ENCODE measurements at regions not wholly inside any gene's neighbourhood (a gene's known extent, or its start where the extent isn't known, plus 50 kb on each side); places are given as distances from the start of the nearest gene placed in this dataset.

GRCh38 chr16:52773026-52773425 lies 226.1 kb upstream of the TOX3 start:
- no peak for TF ChIP-seq CTCF (IDR thresholded peaks at IDR 0.05; ENCODE audit: low read depth, low read length)
- in situ Hi-C loops (cut with HindIII; ENCODE audit: low sequenced_read_pairs): no loop called here
- no peak for DNase-seq (ENCODE audit: low read depth, low spot score)

DNA sequence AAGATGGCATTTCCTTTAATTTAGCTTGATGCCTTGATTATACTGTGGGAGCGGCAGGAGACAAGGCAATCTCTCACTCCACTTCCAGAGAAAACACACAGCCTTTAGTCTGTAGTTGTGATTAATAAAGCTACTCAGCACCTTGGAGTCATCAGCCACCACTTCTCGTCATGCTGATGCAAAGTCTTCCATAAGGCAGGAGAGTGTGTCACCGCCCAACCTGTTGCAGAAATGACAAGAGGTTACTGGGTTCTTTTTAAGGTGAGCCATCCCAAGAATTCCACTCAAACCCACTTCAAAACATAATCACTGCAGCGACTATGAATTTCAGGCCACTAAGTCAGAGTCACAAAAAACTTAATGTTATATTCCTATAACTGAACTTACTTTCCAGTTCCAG lies 223.9 kb upstream of the TOX3 start:
- no peak for DNase-seq (ENCODE audit: low read depth, low spot score)
- in situ Hi-C loops (cut with HindIII; ENCODE audit: low sequenced_read_pairs): no loop called here
- H3K4me3 ChIP-seq (ENCODE audit: low read depth, low read length): no peak overlapping the region
- no peak for TF ChIP-seq CTCF (IDR thresholded peaks at IDR 0.05; ENCODE audit: low read depth, low read length)

More at GRCh38 chr16:52773026-52773425, 226.1 kb upstream of the TOX3 start:
- no peak overlapping the region for H3K4me3 ChIP-seq (ENCODE audit: low read depth, low read length)

- in situ Hi-C loops (cut with HindIII; ENCODE audit: low sequenced_read_pairs): no loop called here
- no peak for DNase-seq (ENCODE audit: low read depth, low spot score)
These were observed 211.5 kb upstream of the TOX3 start for GRCh38 chr16:52758473-52758855.

DNA sequence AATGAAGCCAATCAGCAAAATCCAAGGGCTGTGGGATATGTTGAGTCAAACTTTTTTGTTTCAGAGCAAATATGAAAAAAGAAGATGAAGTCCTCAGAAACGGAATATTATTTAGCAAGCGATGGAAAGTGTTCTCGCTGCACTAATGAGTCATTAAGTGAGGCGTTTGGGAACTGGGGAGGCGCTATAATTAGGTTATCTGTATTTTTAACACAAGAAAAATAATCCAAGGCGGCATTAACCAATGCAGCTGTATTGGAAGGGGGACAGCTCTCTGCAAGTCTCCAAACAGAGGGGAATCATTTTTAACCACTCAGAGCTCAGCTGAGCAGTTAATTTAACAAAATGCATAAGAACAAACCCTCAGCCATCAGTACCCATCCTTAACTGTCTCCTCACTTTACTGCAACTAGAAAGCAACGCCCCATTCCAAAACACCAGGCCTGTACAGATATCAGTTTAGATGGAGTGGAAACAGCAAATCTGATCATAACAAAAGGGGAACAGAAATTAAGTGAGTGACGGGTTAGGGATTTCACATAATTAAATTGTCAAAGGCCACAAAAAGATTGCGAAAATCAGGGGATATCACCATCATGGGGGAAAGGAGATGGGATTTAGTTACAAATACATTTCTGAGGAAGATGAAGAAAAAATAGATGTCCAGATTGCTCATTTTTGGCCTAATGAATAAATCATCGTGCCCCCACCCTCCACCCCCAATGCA lies 211.0 kb upstream of the TOX3 start:
- no peak for TF ChIP-seq CTCF (IDR thresholded peaks at IDR 0.05; ENCODE audit: low read depth, low read length)
- DNase-seq (ENCODE audit: low read depth, low spot score): no peak
- H3K4me3 ChIP-seq (ENCODE audit: low read depth, low read length): no peak overlapping the region
- in situ Hi-C loops (cut with HindIII; ENCODE audit: low sequenced_read_pairs): no loop called here

More at GRCh38 chr16:52758473-52758855, 211.5 kb upstream of the TOX3 start:
- TF ChIP-seq CTCF (IDR thresholded peaks at IDR 0.05; ENCODE audit: low read depth, low read length): no peak
- H3K4me3 ChIP-seq (ENCODE audit: low read depth, low read length): no peak overlapping the region

DNA sequence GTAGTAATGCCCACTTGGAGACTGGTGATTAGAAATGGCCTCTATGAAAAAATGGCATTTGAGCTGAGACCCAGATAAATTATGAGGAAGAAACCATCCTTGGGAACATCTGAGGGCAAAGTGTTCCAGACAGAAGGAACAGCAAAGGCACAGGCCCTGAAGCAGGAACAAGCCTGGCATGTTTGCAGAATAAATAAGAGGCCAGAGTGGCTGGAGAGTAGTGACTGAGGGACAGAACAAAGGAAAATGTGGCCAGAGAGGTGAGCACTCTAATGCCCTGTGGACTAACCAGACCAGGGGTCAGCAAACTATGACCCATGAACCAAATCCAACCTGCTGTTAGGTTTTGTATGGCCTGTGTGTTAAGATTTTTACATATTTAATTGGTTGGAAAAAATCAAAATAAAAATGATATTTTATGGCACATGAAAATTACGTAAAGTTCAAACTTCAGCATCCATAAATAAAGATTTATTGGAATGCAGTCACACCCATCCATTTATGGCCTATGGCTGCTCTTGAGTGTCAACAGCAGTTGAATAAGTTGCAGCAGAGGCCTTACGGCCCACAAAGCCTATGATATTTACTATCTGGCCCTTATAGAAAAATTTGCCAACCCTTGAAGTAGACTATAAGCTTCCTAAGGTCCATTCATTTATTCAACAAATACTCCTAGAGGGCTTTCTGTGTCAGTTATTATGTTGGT lies 210.0 kb upstream of the TOX3 start:
- no peak overlapping the region for H3K4me3 ChIP-seq (ENCODE audit: low read depth, low read length)
- in situ Hi-C loops (cut with HindIII; ENCODE audit: low sequenced_read_pairs): no loop called here
- DNase-seq (ENCODE audit: low read depth, low spot score): no peak
- TF ChIP-seq CTCF (IDR thresholded peaks at IDR 0.05; ENCODE audit: low read depth, low read length): no peak

- DNase-seq (ENCODE audit: low read depth, low spot score): no peak
- no peak overlapping the region for H3K4me3 ChIP-seq (ENCODE audit: low read depth, low read length)
- no peak for TF ChIP-seq CTCF (IDR thresholded peaks at IDR 0.05; ENCODE audit: low read depth, low read length)
- in situ Hi-C loops (cut with HindIII; ENCODE audit: low sequenced_read_pairs): no loop called here
These were observed 208.5 kb upstream of the TOX3 start for GRCh38 chr16:52755396-52755795.

Data from astrocyte of the spinal cord (primary cell).